ENCODE measurements at regions not wholly inside any gene's neighbourhood (a gene's known extent, or its start where the extent isn't known, plus 50 kb on each side); places are given as distances from the start of the nearest gene placed in this dataset.

GRCh38 chr13:97548138-97548537, 114.2 kb downstream of the RAP2A start:
- H3K9me3 ChIP-seq: no peaks in the 10 kb centered on the region
- no peak overlapping the region for H3K4me3 ChIP-seq
- no peak for DNase-seq (ENCODE audit: low spot score in 2 of 2)
- H3K27ac ChIP-seq: no peak overlapping the region
- H3K4me1 ChIP-seq: peaks cover 0 to 13% (median 2%) of the 10 kb centered on the region in 4 donors
- WGBS, 2 donors: 3 to 9% methylated on average over 3 of the region's 3 CpGs
- no peaks in the 10 kb centered on the region for H3K36me3 ChIP-seq
- TF ChIP-seq POLR2A (IDR thresholded peaks at IDR 0.05): no peak
- no peak for TF ChIP-seq CTCF (IDR thresholded peaks at IDR 0.05)
- TF ChIP-seq EP300 (IDR thresholded peaks at IDR 0.05): no peak
- no peaks in the 10 kb centered on the region for H3K27me3 ChIP-seq

GRCh38 chr13:97548711-97549110, 114.7 kb downstream of the RAP2A start:
- Histone ChIP-seq H3K36me3 (no peaks in the 10 kb centered on the region), H3K9me3 (no peaks in the 10 kb centered on the region), H3K4me1 (peaks cover 0 to 13% (median 2%) of the 10 kb centered on the region in 4 donors), H3K27ac (peak overlapping the region in 1 of 4 donors; percentile 32), H3K27me3 (no peaks in the 10 kb centered on the region), H3K4me3 (no peak overlapping the region)
- 35 to 46% methylated on average over 4 of the region's 4 CpGs for WGBS, 2 donors
- no peak for DNase-seq (ENCODE audit: low spot score in 2 of 2)
- no peak for TF ChIP-seq CTCF (IDR thresholded peaks at IDR 0.05)
- no peak for TF ChIP-seq POLR2A (IDR thresholded peaks at IDR 0.05)
- no peak for TF ChIP-seq EP300 (IDR thresholded peaks at IDR 0.05)

GRCh38 chr13:97549201-97549600, 115.2 kb downstream of the RAP2A start:
- H3K27me3 ChIP-seq: no peaks in the 10 kb centered on the region
- H3K27ac ChIP-seq: no peak overlapping the region
- no peaks in the 10 kb centered on the region for H3K9me3 ChIP-seq
- DNase-seq (ENCODE audit: low spot score in 2 of 2): no peak
- H3K4me3 ChIP-seq: no peak overlapping the region
- TF ChIP-seq POLR2A (IDR thresholded peaks at IDR 0.05): no peak
- TF ChIP-seq EP300 (IDR thresholded peaks at IDR 0.05): no peak
- no peak for TF ChIP-seq CTCF (IDR thresholded peaks at IDR 0.05)
- H3K4me1 ChIP-seq: peaks cover 0 to 13% (median 2%) of the 10 kb centered on the region in 4 donors
- 40 to 71% methylated on average over 1 of the region's 1 CpG for WGBS, 2 donors
- no peaks in the 10 kb centered on the region for H3K36me3 ChIP-seq

GRCh38 chr13:97554496-97554895, 120.5 kb downstream of the RAP2A start:
- Histone ChIP-seq H3K27ac (no peak overlapping the region), H3K36me3 (no peaks in the 10 kb centered on the region), H3K27me3 (no peaks in the 10 kb centered on the region), H3K4me3 (no peak overlapping the region), H3K4me1 (no peaks in the 10 kb centered on the region), H3K9me3 (no peaks in the 10 kb centered on the region)
- no peak for DNase-seq (ENCODE audit: low spot score in 2 of 2)
- WGBS, 2 donors: 59 to 60% methylated on average over 2 of the region's 2 CpGs
- TF ChIP-seq EP300 (IDR thresholded peaks at IDR 0.05) (no peak), POLR2A (IDR thresholded peaks at IDR 0.05) (no peak), CTCF (IDR thresholded peaks at IDR 0.05) (no peak)

GRCh38 chr13:97555034-97555433, 121.1 kb downstream of the RAP2A start:
- 92 to 96% methylated on average over 1 of the region's 1 CpG for WGBS, 2 donors
- TF ChIP-seq EP300 (IDR thresholded peaks at IDR 0.05) (no peak), CTCF (IDR thresholded peaks at IDR 0.05) (no peak), POLR2A (IDR thresholded peaks at IDR 0.05) (no peak)
- H3K4me3 ChIP-seq: no peak overlapping the region
- H3K27ac ChIP-seq: no peak overlapping the region
- DNase-seq (ENCODE audit: low spot score in 2 of 2): no peak
- no peaks in the 10 kb centered on the region for H3K4me1 ChIP-seq
- H3K36me3 ChIP-seq: no peaks in the 10 kb centered on the region
- no peaks in the 10 kb centered on the region for H3K9me3 ChIP-seq
- H3K27me3 ChIP-seq: no peaks in the 10 kb centered on the region
